ENCODE measurements at regions not wholly inside any gene's neighbourhood (a gene's known extent, or its start where the extent isn't known, plus 50 kb on each side); places are given as distances from the start of the nearest gene placed in this dataset.

GRCh38 chr3:139157161-139157932 lies 112.7 kb upstream of the PRR23C start:
- TF ChIP-seq CTCF (IDR thresholded peaks at IDR 0.05; ENCODE audit: low read depth, low read length) = no peak
- no peak for TF ChIP-seq EZH2phosphoT487 (IDR thresholded peaks at IDR 0.05; ENCODE audit: low read depth)

Measured in OCI-LY3 (cell line).